HepG2 (cell line): ENCODE measurements at regions not wholly inside any gene's neighbourhood (a gene's known extent, or its start where the extent isn't known, plus 50 kb on each side); places are given as distances from the start of the nearest gene placed in this dataset.

Experiments used
- DNMT3B ChIP-seq: conservative IDR thresholded peaks from 2 replicates; pipeline ENCODE4 v1.6.1; 2016; ENCODE audit warnings: missing biosample characterization, control low read depth
- HDAC1 ChIP-seq: sonication (generic); formaldehyde crosslinking; IDR thresholded peaks from 2 replicates; pipeline ENCODE4 v1.5.1; 2020; ENCODE audit warnings: mild to moderate bottlenecking, missing genetic modification reagents
- MED8 ChIP-seq: sonication (generic); formaldehyde crosslinking; IDR thresholded peaks from 2 replicates; pipeline ENCODE4 v1.8.1; 2023; ENCODE audit warnings: mild to moderate bottlenecking, missing genetic modification reagents; ENCODE audit not compliant: insufficient replicate concordance
- NFE2L2 ChIP-seq: fragments of 150-350 bp; IDR thresholded peaks from 2 replicates; pipeline ENCODE4 v1.6.1; 2014; ENCODE audit warnings: low read length
- PHF20 ChIP-seq: sonication (generic); formaldehyde crosslinking; IDR thresholded peaks from 2 replicates; pipeline ENCODE4 v1.5.0; 2020; ENCODE audit warnings: mild to moderate bottlenecking, missing genetic modification reagents
- THAP11 ChIP-seq: IDR thresholded peaks from 2 replicates; pipeline ENCODE4 v1.6.1; 2016; ENCODE audit warnings: missing biosample characterization, missing genetic modification reagents
- THAP8 ChIP-seq: sonication (generic); formaldehyde crosslinking; IDR thresholded peaks from 2 replicates; pipeline ENCODE4 v1.5.1; 2020; ENCODE audit warnings: missing genetic modification reagents, mild to moderate bottlenecking, borderline replicate concordance
- THYN1 ChIP-seq: sonication (generic); formaldehyde crosslinking; IDR thresholded peaks from 2 replicates; pipeline ENCODE4 v1.8.1; 2023; ENCODE audit warnings: low read depth, mild to moderate bottlenecking, moderate library complexity, missing genetic modification reagents, borderline replicate concordance
- YY1 ChIP-seq: IDR thresholded peaks from 2 replicates; pipeline ENCODE4 v1.6.1; 2011; ENCODE audit warnings: low read length, low read depth, moderate library complexity, mild to moderate bottlenecking; ENCODE audit not compliant: insufficient read depth, insufficient replicate concordance
- ZC3H13 ChIP-seq: sonication (generic); formaldehyde crosslinking; IDR thresholded peaks from 2 replicates; pipeline ENCODE4 v1.8.1; 2023; ENCODE audit warnings: mild to moderate bottlenecking, missing genetic modification reagents, moderate library complexity
- ZFP82 ChIP-seq: sonication (generic); formaldehyde crosslinking; IDR thresholded peaks from 2 replicates; pipeline ENCODE4 v1.5.1; 2020; ENCODE audit warnings: mild to moderate bottlenecking, missing genetic modification reagents, borderline replicate concordance
- ZNF317 ChIP-seq: sonication (generic); formaldehyde crosslinking; IDR thresholded peaks from 2 replicates; pipeline ENCODE4 v1.5.0; 2020; ENCODE audit warnings: mild to moderate bottlenecking, missing genetic modification reagents
- ZNF446 ChIP-seq: sonication (generic); formaldehyde crosslinking; IDR thresholded peaks from 2 replicates; pipeline ENCODE4 v1.5.0; 2020; ENCODE audit warnings: mild to moderate bottlenecking, missing genetic modification reagents
- TF ChIP-seq, protein P1 (sequence below): sonication (generic); formaldehyde crosslinking; IDR thresholded peaks from 2 replicates; pipeline ENCODE4 v1.4.0; 2020; ENCODE audit warnings: missing genetic modification reagents
- TF ChIP-seq, protein P2 (sequence below): sonication (generic); formaldehyde crosslinking; IDR thresholded peaks from 2 replicates; pipeline ENCODE4 v1.5.0; 2020; ENCODE audit warnings: mild to moderate bottlenecking, missing genetic modification reagents, moderate library complexity

DNA sequence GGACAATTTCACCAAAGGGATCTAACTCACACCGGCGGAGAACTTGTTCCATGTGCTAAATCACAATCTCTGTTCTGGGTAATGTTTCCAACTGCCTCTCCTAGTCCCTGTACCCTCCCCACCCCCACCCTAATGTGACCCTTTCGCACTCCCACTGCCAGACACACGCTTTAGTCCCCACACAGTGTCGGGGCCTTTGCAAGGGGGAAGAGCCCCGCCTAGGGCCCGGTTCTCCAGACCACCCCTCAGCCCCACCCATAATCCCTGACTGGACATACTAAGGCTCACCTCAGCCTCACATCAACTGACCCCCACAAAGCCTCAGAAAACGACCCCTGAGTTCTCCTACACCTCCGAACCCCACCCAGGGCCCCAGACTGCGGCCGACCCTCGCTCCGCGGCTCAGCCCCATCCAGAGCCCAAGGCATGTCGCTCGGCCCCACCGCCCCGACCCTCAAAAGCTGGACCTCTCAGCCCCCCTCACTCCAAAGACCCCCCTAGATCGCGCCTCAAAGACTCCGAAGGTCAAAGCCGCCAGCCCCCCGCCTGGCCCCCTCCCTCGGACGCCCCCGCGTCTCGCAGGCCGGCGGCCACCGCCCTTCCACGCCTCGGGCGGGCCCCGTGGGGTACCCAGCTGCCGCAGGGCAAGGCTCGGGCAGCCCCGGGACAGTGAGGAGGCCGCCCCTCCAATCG lies 72.0 kb upstream of the MAP4 start (continued):
- peak; percentile 7 for TF ChIP-seq MED8 (CRISPR knock-in tag)
- 0 out of 2 replicates have a peak, but pooled peaks have one; percentile 21 for TF ChIP-seq THYN1
- no peak for TF ChIP-seq YY1
- TF ChIP-seq, protein P1, sequence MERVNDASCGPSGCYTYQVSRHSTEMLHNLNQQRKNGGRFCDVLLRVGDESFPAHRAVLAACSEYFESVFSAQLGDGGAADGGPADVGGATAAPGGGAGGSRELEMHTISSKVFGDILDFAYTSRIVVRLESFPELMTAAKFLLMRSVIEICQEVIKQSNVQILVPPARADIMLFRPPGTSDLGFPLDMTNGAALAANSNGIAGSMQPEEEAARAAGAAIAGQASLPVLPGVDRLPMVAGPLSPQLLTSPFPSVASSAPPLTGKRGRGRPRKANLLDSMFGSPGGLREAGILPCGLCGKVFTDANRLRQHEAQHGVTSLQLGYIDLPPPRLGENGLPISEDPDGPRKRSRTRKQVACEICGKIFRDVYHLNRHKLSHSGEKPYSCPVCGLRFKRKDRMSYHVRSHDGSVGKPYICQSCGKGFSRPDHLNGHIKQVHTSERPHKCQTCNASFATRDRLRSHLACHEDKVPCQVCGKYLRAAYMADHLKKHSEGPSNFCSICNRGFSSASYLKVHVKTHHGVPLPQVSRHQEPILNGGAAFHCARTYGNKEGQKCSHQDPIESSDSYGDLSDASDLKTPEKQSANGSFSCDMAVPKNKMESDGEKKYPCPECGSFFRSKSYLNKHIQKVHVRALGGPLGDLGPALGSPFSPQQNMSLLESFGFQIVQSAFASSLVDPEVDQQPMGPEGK (CRISPR knock-in tag): 0 out of 2 replicates have a peak, but pooled peaks have one; percentile 3
- TF ChIP-seq THAP11: no peak
- TF ChIP-seq ZNF446 (CRISPR knock-in tag): 0 out of 2 replicates have a peak, but pooled peaks have one; percentile 51
- TF ChIP-seq NFE2L2: no peak
- no peak for TF ChIP-seq ZNF317 (CRISPR knock-in tag)
- peak; percentile 24; the same call in 1 of the 2 replicates for TF ChIP-seq PHF20 (CRISPR knock-in tag)
- peak; percentile 25; the same call in 1 of the 2 replicates for TF ChIP-seq ZC3H13 (CRISPR knock-in tag)
- TF ChIP-seq, protein P2, sequence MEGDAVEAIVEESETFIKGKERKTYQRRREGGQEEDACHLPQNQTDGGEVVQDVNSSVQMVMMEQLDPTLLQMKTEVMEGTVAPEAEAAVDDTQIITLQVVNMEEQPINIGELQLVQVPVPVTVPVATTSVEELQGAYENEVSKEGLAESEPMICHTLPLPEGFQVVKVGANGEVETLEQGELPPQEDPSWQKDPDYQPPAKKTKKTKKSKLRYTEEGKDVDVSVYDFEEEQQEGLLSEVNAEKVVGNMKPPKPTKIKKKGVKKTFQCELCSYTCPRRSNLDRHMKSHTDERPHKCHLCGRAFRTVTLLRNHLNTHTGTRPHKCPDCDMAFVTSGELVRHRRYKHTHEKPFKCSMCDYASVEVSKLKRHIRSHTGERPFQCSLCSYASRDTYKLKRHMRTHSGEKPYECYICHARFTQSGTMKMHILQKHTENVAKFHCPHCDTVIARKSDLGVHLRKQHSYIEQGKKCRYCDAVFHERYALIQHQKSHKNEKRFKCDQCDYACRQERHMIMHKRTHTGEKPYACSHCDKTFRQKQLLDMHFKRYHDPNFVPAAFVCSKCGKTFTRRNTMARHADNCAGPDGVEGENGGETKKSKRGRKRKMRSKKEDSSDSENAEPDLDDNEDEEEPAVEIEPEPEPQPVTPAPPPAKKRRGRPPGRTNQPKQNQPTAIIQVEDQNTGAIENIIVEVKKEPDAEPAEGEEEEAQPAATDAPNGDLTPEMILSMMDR (CRISPR knock-in tag): peak; percentile 30; the same call in 1 of the 2 replicates
- TF ChIP-seq HDAC1 (CRISPR knock-in tag): peak; percentile 3; the same call in 1 of the 2 replicates
- no peak for TF ChIP-seq DNMT3B (CRISPR knock-in tag)
- TF ChIP-seq THAP8 (CRISPR knock-in tag): 0 out of 2 replicates have a peak, but pooled peaks have one; percentile 55
- 0 out of 2 replicates have a peak, but pooled peaks have one; percentile 38 for TF ChIP-seq ZFP82 (CRISPR knock-in tag)
